SK-N-MC (cell line): ENCODE measurements at regions not wholly inside any gene's neighbourhood (a gene's known extent, or its start where the extent isn't known, plus 50 kb on each side); places are given as distances from the start of the nearest gene placed in this dataset.

Experiments
- DNase-seq: peaks from one replicate; pipeline ENCODE4 v3.0.0-alpha.2; 2011; ENCODE audit warnings: low read depth, low spot score
- H3K27ac ChIP-seq: fragments of 200-600 bp; sonication (generic); 2 replicates; pipeline ENCODE4 v1.5.1; 2016; ENCODE audit warnings: mixed run types
- H3K36me3 ChIP-seq: fragments of 200-600 bp; sonication (generic); 2 replicates; pipeline ENCODE4 v1.6.1; 2017; ENCODE audit warnings: antibody characterized with exemption, low read length, mixed read lengths; ENCODE audit not compliant: insufficient read depth
- H3K4me3 ChIP-seq: fragments of 200-600 bp; sonication (generic); 2 replicates; pipeline ENCODE4 v1.5.1; 2016
- H3K9ac ChIP-seq: fragments of 200-600 bp; sonication (generic); 2 replicates; pipeline ENCODE4 v1.8.0; 2017; ENCODE audit warnings: mixed run types, mixed read lengths; ENCODE audit not compliant: insufficient read length
- H3K9me3 ChIP-seq: fragments of 200-600 bp; sonication (generic); 2 replicates; pipeline ENCODE4 v1.6.1; 2017; ENCODE audit warnings: low read depth, mild to moderate bottlenecking, antibody characterized with exemption, low read length, moderate library complexity, mixed read lengths
- EZH2 ChIP-seq: fragments of 200-600 bp; sonication (generic); IDR thresholded peaks from one replicate; pipeline ENCODE4 v1.6.1; 2017; ENCODE audit warnings: antibody characterized with exemption
- FOXP2 ChIP-seq: optimal IDR thresholded peaks from 2 replicates; pipeline ENCODE3; 2011; ENCODE audit warnings: mild to moderate bottlenecking, moderate library complexity; ENCODE audit not compliant: insufficient read depth; ENCODE audit errors: extremely low read length, control extremely low read depth
- POLR2AphosphoS5 ChIP-seq: IDR thresholded peaks from 2 replicates; pipeline ENCODE4 v1.6.1; 2012; ENCODE audit warnings: mild to moderate bottlenecking, low read depth, low read length, borderline replicate concordance

GRCh38 chr7:130950054-130950453 lies 216.0 kb upstream of the KLF14 start:
- H3K4me3 ChIP-seq, result no peak overlapping the region
- H3K9me3 ChIP-seq, result no peaks in the 10 kb centered on the region
- TF ChIP-seq POLR2AphosphoS5, result no peak
- TF ChIP-seq EZH2, result no peak
- TF ChIP-seq FOXP2, result no peak
- H3K36me3 ChIP-seq, result peaks cover 80% of the 10 kb centered on the region
- no peak overlapping the region for H3K27ac ChIP-seq
- no peak for DNase-seq
- H3K9ac ChIP-seq, result no peak overlapping the region

- H3K9me3 ChIP-seq, result no peaks in the 10 kb centered on the region
- TF ChIP-seq POLR2AphosphoS5, result no peak
- TF ChIP-seq EZH2, result no peak
- TF ChIP-seq FOXP2, result no peak
- DNase-seq, result no peak
- H3K9ac ChIP-seq, result no peak overlapping the region
- no peak overlapping the region for H3K4me3 ChIP-seq
- no peak overlapping the region; the same call in 1 of the 2 replicates for H3K27ac ChIP-seq
- peaks cover 80% of the 10 kb centered on the region for H3K36me3 ChIP-seq
These were observed 216.7 kb upstream of the KLF14 start for GRCh38 chr7:130950741-130951140.

GRCh38 chr7:130951303-130951975 lies 217.4 kb upstream of the KLF14 start:
- TF ChIP-seq POLR2AphosphoS5, result no peak
- no peak for TF ChIP-seq EZH2
- TF ChIP-seq FOXP2, result no peak
- H3K4me3 ChIP-seq, result no peak overlapping the region
- H3K9me3 ChIP-seq, result no peaks in the 10 kb centered on the region
- no peak overlapping the region for H3K9ac ChIP-seq
- no peak overlapping the region; the same call in 1 of the 2 replicates for H3K27ac ChIP-seq
- H3K36me3 ChIP-seq, result peaks cover 81% of the 10 kb centered on the region
- no peak for DNase-seq

- TF ChIP-seq FOXP2 (no peak), POLR2AphosphoS5 (no peak), EZH2 (no peak)
- no peak for DNase-seq
- H3K27ac ChIP-seq, result peak overlapping the region; percentile 72; the same call in 1 of the 2 replicates
- H3K9ac ChIP-seq, result no peak overlapping the region
- peaks cover 86% of the 10 kb centered on the region for H3K36me3 ChIP-seq
- H3K4me3 ChIP-seq, result no peak overlapping the region
- H3K9me3 ChIP-seq, result no peaks in the 10 kb centered on the region
These were observed 218.2 kb upstream of the KLF14 start for GRCh38 chr7:130951976-130952876.

GRCh38 chr7:130953196-130953595 lies 219.2 kb upstream of the KLF14 start:
- Histone ChIP-seq H3K36me3 (peaks cover 85% of the 10 kb centered on the region), H3K27ac (peak overlapping the region; percentile 72; the same call in 1 of the 2 replicates), H3K9ac (peak overlapping the region; percentile 29), H3K9me3 (no peaks in the 10 kb centered on the region), H3K4me3 (0 out of 2 replicates have a peak overlapping the region, but pooled peaks have one; percentile 22)
- no peak for DNase-seq
- TF ChIP-seq FOXP2, result no peak
- no peak for TF ChIP-seq EZH2
- TF ChIP-seq POLR2AphosphoS5, result no peak

GRCh38 chr7:130954918-130955564 lies 221.0 kb upstream of the KLF14 start:
- no peak for DNase-seq
- Histone ChIP-seq H3K9me3 (no peaks in the 10 kb centered on the region), H3K9ac (no peak overlapping the region), H3K4me3 (peak overlapping the region; percentile 21; the same call in 1 of the 2 replicates), H3K27ac (no peak overlapping the region), H3K36me3 (peaks cover 91% of the 10 kb centered on the region)
- no peak for TF ChIP-seq FOXP2
- no peak for TF ChIP-seq EZH2
- no peak for TF ChIP-seq POLR2AphosphoS5

GRCh38 chr7:130955565-130955919 lies 221.5 kb upstream of the KLF14 start:
- H3K27ac ChIP-seq, result no peak overlapping the region

More at GRCh38 chr7:130955565-130955919, 221.5 kb upstream of the KLF14 start:
- Histone ChIP-seq H3K9ac (no peak overlapping the region), H3K36me3 (peaks cover 86% of the 10 kb centered on the region), H3K9me3 (no peaks in the 10 kb centered on the region), H3K4me3 (no peak overlapping the region; the same call in 1 of the 2 replicates)
- DNase-seq, result no peak
- TF ChIP-seq POLR2AphosphoS5 (no peak), EZH2 (no peak), FOXP2 (no peak)
